Stimulated activated CD4-positive, alpha-beta T cell treated with anti-CD3 and anti-CD28 coated beads, Interleukin-12 subunit alpha, Interleukin-12 subunit beta, amount 100 ng/mL, for 48 hours (primary cell): ENCODE measurements at regions not wholly inside any gene's neighbourhood (a gene's known extent, or its start where the extent isn't known, plus 50 kb on each side); places are given as distances from the start of the nearest gene placed in this dataset.

ENCODE experiments used
- DNase-seq, 3 donors: peaks; one replicate each; pipeline ENCODE4 v3.0.0-alpha.2; 2020; ENCODE audit warnings: low read depth in 2 of 3, low spot score in 1 of 3

- no peak for DNase-seq
These were observed 304.8 kb upstream of the ATP2B1 start for GRCh38 chr12:90013409-90013808.

- DNase-seq: no peak
These were observed 301.5 kb upstream of the ATP2B1 start for GRCh38 chr12:90010089-90010488.

GRCh38 chr12:90008277-90008676 lies 299.6 kb upstream of the ATP2B1 start:
- DNase-seq: no peak

- DNase-seq: no peak
These were observed 295.9 kb upstream of the ATP2B1 start for GRCh38 chr12:90004319-90005074.

GRCh38 chr12:90003688-90004087 lies 295.1 kb upstream of the ATP2B1 start:
- DNase-seq: no peak

- DNase-seq: no peak
These were observed 292.1 kb upstream of the ATP2B1 start for GRCh38 chr12:90000721-90001120.

- DNase-seq: no peak
These were observed 291.3 kb upstream of the ATP2B1 start for GRCh38 chr12:89999699-90000505.

GRCh38 chr12:89995870-89996269 lies 287.2 kb upstream of the ATP2B1 start:
- DNase-seq: no peak

GRCh38 chr12:89994911-89995310 lies 286.3 kb upstream of the ATP2B1 start:
- DNase-seq: no peak

- no peak for DNase-seq
These were observed 285.0 kb upstream of the ATP2B1 start for GRCh38 chr12:89993632-89994031.

GRCh38 chr12:89992668-89993451 lies 284.2 kb upstream of the ATP2B1 start:
- DNase-seq: no peak

GRCh38 chr12:89991807-89992590 lies 283.4 kb upstream of the ATP2B1 start:
- no peak for DNase-seq

GRCh38 chr12:89988188-89988915 lies 279.7 kb upstream of the ATP2B1 start:
- no peak for DNase-seq

- DNase-seq: no peak
These were observed 277.3 kb upstream of the ATP2B1 start for GRCh38 chr12:89985935-89986334.

GRCh38 chr12:89984846-89985245 lies 276.2 kb upstream of the ATP2B1 start:
- DNase-seq: no peak

- no peak for DNase-seq
These were observed 275.0 kb upstream of the ATP2B1 start for GRCh38 chr12:89983622-89984021.

GRCh38 chr12:89980236-89980635 lies 271.6 kb upstream of the ATP2B1 start:
- DNase-seq: no peak

GRCh38 chr12:89977405-89978085 lies 268.9 kb upstream of the ATP2B1 start:
- no peak for DNase-seq

- DNase-seq: no peak
These were observed 268.2 kb upstream of the ATP2B1 start for GRCh38 chr12:89976866-89977265.

GRCh38 chr12:89975574-89975973 lies 266.9 kb upstream of the ATP2B1 start:
- DNase-seq: no peak
